DOHH2 (cell line): ENCODE measurements at regions not wholly inside any gene's neighbourhood (a gene's known extent, or its start where the extent isn't known, plus 50 kb on each side); places are given as distances from the start of the nearest gene placed in this dataset.

Experiments
- H3F3A ChIP-seq: fragments of 200-600 bp; sonication (generic), shearing (Covaris generic); 2 replicates; pipeline ENCODE4 v1.6.0; 2016; ENCODE audit warnings: antibody characterized with exemption, mild to moderate bottlenecking; ENCODE audit not compliant: control insufficient read depth, insufficient read depth
- H3K27ac ChIP-seq: fragments of 200-600 bp; sonication (generic); 2 replicates; pipeline ENCODE4 v1.5.1; 2014; ENCODE audit warnings: low read depth, mild to moderate bottlenecking, low read length, moderate library complexity
- H3K27me3 ChIP-seq: fragments of 200-600 bp; sonication (generic); 2 replicates; pipeline ENCODE4 v1.6.1; 2014; ENCODE audit warnings: mild to moderate bottlenecking, low read length, mixed read lengths; ENCODE audit not compliant: control insufficient read depth
- H3K36me3 ChIP-seq: fragments of 200-600 bp; sonication (generic); 2 replicates; pipeline ENCODE4 v1.6.1; 2014; ENCODE audit warnings: mild to moderate bottlenecking, low read length, moderate library complexity, mixed read lengths; ENCODE audit not compliant: control insufficient read depth
- H3K4me1 ChIP-seq: fragments of 200-600 bp; sonication (generic); 2 replicates; pipeline ENCODE4 v1.6.1; 2014; ENCODE audit warnings: mild to moderate bottlenecking, low read length, mixed read lengths; ENCODE audit not compliant: control insufficient read depth
- H3K4me2 ChIP-seq: fragments of 200-600 bp; sonication (generic); 2 replicates; pipeline ENCODE4 v1.6.0; 2014; ENCODE audit warnings: mild to moderate bottlenecking, low read length, moderate library complexity
- H3K4me3 ChIP-seq: fragments of 200-600 bp; sonication (generic); 2 replicates; pipeline ENCODE4 v1.5.1; 2014; ENCODE audit warnings: mild to moderate bottlenecking, low read length, mixed read lengths
- H3K79me2 ChIP-seq: fragments of 200-600 bp; sonication (generic); 2 replicates; pipeline ENCODE4 v1.6.1; 2014; ENCODE audit warnings: mild to moderate bottlenecking, low read length, mixed read lengths; ENCODE audit not compliant: control insufficient read depth
- H3K9me2 ChIP-seq: fragments of 200-600 bp; sonication (generic); replicated peaks from 2 replicates; pipeline ENCODE4 v1.6.1; 2014; ENCODE audit warnings: mild to moderate bottlenecking, low read length, mixed read lengths; ENCODE audit not compliant: control insufficient read depth
- H3K9me3 ChIP-seq: fragments of 200-600 bp; sonication (generic); 2 replicates; pipeline ENCODE4 v1.6.1; 2014; ENCODE audit warnings: antibody characterized with exemption, low read length, mixed read lengths; ENCODE audit not compliant: control insufficient read depth, insufficient read depth
- H4K20me1 ChIP-seq: fragments of 200-600 bp; sonication (generic); 2 replicates; pipeline ENCODE4 v1.6.0; 2014; ENCODE audit warnings: low read depth, mild to moderate bottlenecking, antibody characterized with exemption, low read length, moderate library complexity; ENCODE audit not compliant: control insufficient read depth, insufficient read depth
- CTCF ChIP-seq: fragments of 200-600 bp; sonication (generic); IDR thresholded peaks from one replicate; pipeline ENCODE4 v1.5.1; 2014; ENCODE audit warnings: antibody characterized with exemption, mild to moderate bottlenecking, low read depth, low read length; ENCODE audit not compliant: poor library complexity, severe bottlenecking
- EZH2phosphoT487 ChIP-seq: fragments of 200-600 bp; sonication (generic); IDR thresholded peaks from 2 replicates; pipeline ENCODE4 v1.6.1; 2017; ENCODE audit warnings: borderline replicate concordance, mild to moderate bottlenecking, antibody characterized with exemption, low read length, moderate library complexity, mixed read lengths

GRCh38 chr1:55522982-55523381 is 307.8 kb upstream of the USP24 start:
- no peak overlapping the region for H3K4me3 ChIP-seq
- H3K9me2 ChIP-seq, result no peaks in the 10 kb centered on the region
- H3K27ac ChIP-seq, result no peak overlapping the region
- H3K79me2 ChIP-seq, result no peaks in the 10 kb centered on the region
- H3K36me3 ChIP-seq, result no peaks in the 10 kb centered on the region
- no peaks in the 10 kb centered on the region for H3K4me1 ChIP-seq
- no peaks in the 10 kb centered on the region for H3F3A ChIP-seq
- H3K27me3 ChIP-seq, result no peaks in the 10 kb centered on the region
- no peaks in the 10 kb centered on the region for H4K20me1 ChIP-seq
- H3K9me3 ChIP-seq, result no peaks in the 10 kb centered on the region
- no peak for TF ChIP-seq EZH2phosphoT487
- no peak for TF ChIP-seq CTCF
- H3K4me2 ChIP-seq, result no peak overlapping the region

- TF ChIP-seq CTCF (no peak), EZH2phosphoT487 (no peak)
- Histone ChIP-seq H3K9me3 (no peaks in the 10 kb centered on the region), H3F3A (no peaks in the 10 kb centered on the region)
Observed at GRCh38 chr1:55522353-55522903, 307.3 kb upstream of the USP24 start.

GRCh38 chr1:55520861-55521260 is 305.7 kb upstream of the USP24 start:
- Histone ChIP-seq H3F3A (no peaks in the 10 kb centered on the region), H3K4me3 (no peak overlapping the region), H3K4me2 (no peak overlapping the region), H3K9me3 (no peaks in the 10 kb centered on the region), H3K36me3 (no peaks in the 10 kb centered on the region), H3K27ac (no peak overlapping the region), H4K20me1 (no peaks in the 10 kb centered on the region), H3K4me1 (no peaks in the 10 kb centered on the region), H3K9me2 (no peaks in the 10 kb centered on the region), H3K27me3 (no peaks in the 10 kb centered on the region), H3K79me2 (no peaks in the 10 kb centered on the region)
- TF ChIP-seq EZH2phosphoT487 (no peak), CTCF (no peak)

More at GRCh38 chr1:55522353-55522903, 307.3 kb upstream of the USP24 start:
- no peak overlapping the region for H3K4me2 ChIP-seq
- no peaks in the 10 kb centered on the region for H4K20me1 ChIP-seq
- no peaks in the 10 kb centered on the region for H3K79me2 ChIP-seq
- no peaks in the 10 kb centered on the region for H3K4me1 ChIP-seq
- H3K36me3 ChIP-seq, result no peaks in the 10 kb centered on the region
- H3K9me2 ChIP-seq, result no peaks in the 10 kb centered on the region
- no peaks in the 10 kb centered on the region for H3K27me3 ChIP-seq
- H3K27ac ChIP-seq, result no peak overlapping the region
- H3K4me3 ChIP-seq, result no peak overlapping the region
